NCI-H345 treated with DMSO at 0.1 percent for 48 hours (cell line): ENCODE measurements at regions not wholly inside any gene's neighbourhood (a gene's known extent, or its start where the extent isn't known, plus 50 kb on each side); places are given as distances from the start of the nearest gene placed in this dataset.
"Not testable (repeated sequence)": the region's sequence is repeated elsewhere in the genome, so short reads cannot be mapped to it uniquely, and the experiment has no call there.

ENCODE experiments used
- DNase-seq: peaks from one replicate; lab custom pipeline; 2025; ENCODE audit not compliant: unreplicated experiment; lab: John Stamatoyannopoulos, UW

- DNase-seq = no peak
Measured at GRCh38 chr6:51285876-51286275, 467.2 kb downstream of the TFAP2B start.

GRCh38 chr6:51289041-51289440 lies 470.4 kb downstream of the TFAP2B start:
- DNase-seq = no peak

- DNase-seq = no peak
Measured at GRCh38 chr6:51292659-51293058, 474.0 kb downstream of the TFAP2B start.

GRCh38 chr6:51299621-51300380 lies 481.1 kb downstream of the TFAP2B start:
- DNase-seq = no peak

- no peak for DNase-seq
Measured at GRCh38 chr6:51300510-51300909, 481.8 kb downstream of the TFAP2B start.

- DNase-seq = no peak
Measured at GRCh38 chr6:51301962-51302361, 483.3 kb downstream of the TFAP2B start.

- DNase-seq = no peak
Measured at GRCh38 chr6:51302431-51302830, 483.8 kb downstream of the TFAP2B start.

GRCh38 chr6:51303338-51303737 lies 484.7 kb downstream of the TFAP2B start:
- DNase-seq = no peak

GRCh38 chr6:51314965-51315364 lies 496.3 kb downstream of the TFAP2B start:
- no peak for DNase-seq

GRCh38 chr6:51318674-51319073 lies 500.0 kb downstream of the TFAP2B start:
- no peak for DNase-seq

GRCh38 chr6:51321477-51321876 lies 502.8 kb downstream of the TFAP2B start:
- not testable (repeated sequence) for DNase-seq

- no peak for DNase-seq
Measured at GRCh38 chr6:51322505-51322904, 503.8 kb downstream of the TFAP2B start.

- DNase-seq = no peak
Measured at GRCh38 chr6:51323056-51323455, 504.4 kb downstream of the TFAP2B start.

- DNase-seq = no peak
Measured at GRCh38 chr6:51330971-51331370, 512.3 kb downstream of the TFAP2B start.

GRCh38 chr6:51335543-51335942 lies 516.9 kb downstream of the TFAP2B start:
- no peak for DNase-seq

GRCh38 chr6:51336185-51336584 lies 517.5 kb downstream of the TFAP2B start:
- no peak for DNase-seq

GRCh38 chr6:51337277-51337676 lies 518.6 kb downstream of the TFAP2B start:
- DNase-seq = no peak

- no peak for DNase-seq
Measured at GRCh38 chr6:51339108-51339507, 520.4 kb downstream of the TFAP2B start.

GRCh38 chr6:51339728-51340127 lies 521.1 kb downstream of the TFAP2B start:
- no peak for DNase-seq

GRCh38 chr6:51342393-51342792 lies 523.7 kb downstream of the TFAP2B start:
- no peak for DNase-seq

- no peak for DNase-seq
Measured at GRCh38 chr6:51349857-51350256, 531.2 kb downstream of the TFAP2B start.

GRCh38 chr6:51350308-51350904 lies 531.7 kb downstream of the TFAP2B start:
- peak; percentile 3 for DNase-seq
